GM10266 (cell line): ENCODE measurements at regions not wholly inside any gene's neighbourhood (a gene's known extent, or its start where the extent isn't known, plus 50 kb on each side); places are given as distances from the start of the nearest gene placed in this dataset.
"Not testable (repeated sequence)": the region's sequence is repeated elsewhere in the genome, so short reads cannot be mapped to it uniquely, and the experiment has no call there.

Experiments
- DNase-seq: peaks from one replicate; pipeline ENCODE4 v3.0.0; 2012; ENCODE audit errors: extremely low spot score

GRCh38 chr2:111382507-111382906 is 261.8 kb downstream of the BCL2L11 start:
- DNase-seq, result not testable (repeated sequence)

GRCh38 chr2:111383311-111383710 is 262.6 kb downstream of the BCL2L11 start:
- DNase-seq, result not testable (repeated sequence)

- DNase-seq, result not testable (repeated sequence)
These were observed 264.7 kb downstream of the BCL2L11 start for GRCh38 chr2:111385226-111385957.

- not testable (repeated sequence) for DNase-seq
These were observed 269.9 kb downstream of the BCL2L11 start for GRCh38 chr2:111390605-111391004.

- not testable (repeated sequence) for DNase-seq
These were observed 274.8 kb downstream of the BCL2L11 start for GRCh38 chr2:111395350-111396128.

- not testable (repeated sequence) for DNase-seq
These were observed 280.0 kb downstream of the BCL2L11 start for GRCh38 chr2:111400598-111401253.

GRCh38 chr2:111401270-111402140 is 280.8 kb downstream of the BCL2L11 start:
- DNase-seq, result not testable (repeated sequence)

- DNase-seq, result not testable (repeated sequence)
These were observed 281.7 kb downstream of the BCL2L11 start for GRCh38 chr2:111402450-111402849.

GRCh38 chr2:111403287-111403686 is 282.6 kb downstream of the BCL2L11 start:
- DNase-seq, result not testable (repeated sequence)

GRCh38 chr2:111406616-111407015 is 285.9 kb downstream of the BCL2L11 start:
- DNase-seq, result not testable (repeated sequence)

GRCh38 chr2:111407632-111408194 is 287.0 kb downstream of the BCL2L11 start:
- not testable (repeated sequence) for DNase-seq

GRCh38 chr2:111410868-111411406 is 290.2 kb downstream of the BCL2L11 start:
- DNase-seq, result not testable (repeated sequence)

- not testable (repeated sequence) for DNase-seq
These were observed 291.4 kb downstream of the BCL2L11 start for GRCh38 chr2:111411867-111412681.

- not testable (repeated sequence) for DNase-seq
These were observed 292.3 kb downstream of the BCL2L11 start for GRCh38 chr2:111412841-111413650.

- DNase-seq, result not testable (repeated sequence)
These were observed 293.2 kb downstream of the BCL2L11 start for GRCh38 chr2:111413950-111414349.

- not testable (repeated sequence) for DNase-seq
These were observed 295.3 kb downstream of the BCL2L11 start for GRCh38 chr2:111415765-111416743.

GRCh38 chr2:111417026-111417425 is 296.3 kb downstream of the BCL2L11 start:
- not testable (repeated sequence) for DNase-seq
